ENCODE measurements at regions not wholly inside any gene's neighbourhood (a gene's known extent, or its start where the extent isn't known, plus 50 kb on each side); places are given as distances from the start of the nearest gene placed in this dataset.

GRCh38 chr6:40299681-40300080, 287.5 kb downstream of the LRFN2 start:
- Mint-ChIP-seq H3K4me1 (peaks cover 0 to 7% (median 0%) of the 10 kb centered on the region in 7 donors), H3K4me3 (no peak overlapping the region), H3K9me3 (peaks cover 0 to 34% (median 5%) of the 10 kb centered on the region in 11 donors), H3K27ac (no peak overlapping the region), H3K36me3 (peaks cover 0 to 5% (median 0%) of the 10 kb centered on the region in 5 donors), H3K27me3 (peaks cover 3 to 28% (median 10%) of the 10 kb centered on the region in 5 donors)
- H3K27ac ChIP-seq (ENCODE audit: low read depth, low read length) = no peak overlapping the region
- ChIA-PET CTCF (no interaction called here), POLR2A (no interaction called here)
- H3K9me3 ChIP-seq (ENCODE audit: control insufficient read depth in 2 of 3, low read length in 3 of 3) = no peaks in the 10 kb centered on the region
- H3K4me1 ChIP-seq (ENCODE audit: control insufficient read depth in 2 of 2, insufficient read depth in 2 of 2, low read length in 2 of 2) = no peaks in the 10 kb centered on the region
- H3K27me3 ChIP-seq (ENCODE audit: control insufficient read depth in 2 of 2, insufficient read depth in 2 of 2, low read length in 2 of 2) = no peaks in the 10 kb centered on the region
- intact Hi-C loops (cut with micrococcal nuclease) = loop anchor here in 1 of 2 donors (10.0 kb wide), 1 partner anchor 315 kb away; no protein-coding TSS in a partner anchor
- no peaks in the 10 kb centered on the region for H3K36me3 ChIP-seq (ENCODE audit: control insufficient read depth in 2 of 3, insufficient read depth in 3 of 3, low read length in 3 of 3)
- no peak overlapping the region for H3K4me3 ChIP-seq (ENCODE audit: low read length)
- DNase-seq (no peak), ATAC-seq (no peak)

- intact Hi-C loops (cut with micrococcal nuclease) = no loop called here
- POLR2A ChIA-PET = no interaction called here
Measured at GRCh38 chr6:40298207-40298606, 289.0 kb downstream of the LRFN2 start.

DNA sequence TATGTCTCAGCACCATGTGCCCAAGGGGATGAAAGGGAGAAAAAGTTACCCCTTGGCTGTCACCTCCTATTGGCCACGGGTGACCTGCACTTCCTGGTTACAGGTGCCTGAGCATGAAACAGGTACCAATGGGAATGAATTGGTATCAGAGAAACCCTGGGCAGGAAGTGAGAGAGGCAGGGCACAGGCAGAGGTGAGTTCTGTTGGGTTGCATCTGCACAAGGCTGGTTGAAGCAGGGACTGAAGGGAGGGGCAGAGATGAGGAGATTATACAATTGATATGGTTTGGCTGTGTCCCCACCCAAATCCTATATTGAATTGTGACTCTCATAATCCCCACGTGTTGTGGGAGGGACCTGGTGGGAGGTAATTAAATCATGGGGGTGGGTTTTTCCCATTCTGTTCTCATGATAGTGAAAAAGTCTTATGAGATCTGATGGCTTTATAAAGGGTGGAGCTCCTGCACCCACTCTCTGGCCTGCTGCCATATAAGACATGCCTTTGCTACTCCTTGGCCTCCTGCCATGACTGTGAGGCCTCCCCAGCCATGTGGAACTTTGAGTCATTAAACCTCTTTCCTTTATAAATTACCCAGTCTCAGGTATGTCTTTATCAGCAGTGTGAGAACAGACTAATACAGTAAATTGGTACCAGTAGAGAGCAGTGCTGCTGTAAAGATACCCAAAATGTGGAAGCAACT, 291.8 kb downstream of the LRFN2 start:
- CTCF ChIA-PET = no interaction called here
- no peak for DNase-seq
- Histone ChIP-seq H3K4me1 (ENCODE audit: control insufficient read depth in 2 of 2, insufficient read depth in 2 of 2, low read length in 2 of 2) (no peaks in the 10 kb centered on the region), H3K4me3 (ENCODE audit: low read length) (no peak overlapping the region), H3K36me3 (ENCODE audit: control insufficient read depth in 2 of 3, insufficient read depth in 3 of 3, low read length in 3 of 3) (no peaks in the 10 kb centered on the region), H3K27me3 (ENCODE audit: control insufficient read depth in 2 of 2, insufficient read depth in 2 of 2, low read length in 2 of 2) (no peaks in the 10 kb centered on the region), H3K9me3 (ENCODE audit: control insufficient read depth in 2 of 3, low read length in 3 of 3) (no peaks in the 10 kb centered on the region), H3K27ac (ENCODE audit: low read depth, low read length) (no peak overlapping the region)
- Mint-ChIP-seq H3K4me1 (peaks cover 0 to 4% (median 0%) of the 10 kb centered on the region in 7 donors), H3K36me3 (peaks cover 0 to 6% (median 0%) of the 10 kb centered on the region in 5 donors), H3K27ac (no peak overlapping the region), H3K27me3 (peaks cover 3 to 51% (median 16%) of the 10 kb centered on the region in 5 donors), H3K9me3 (peaks cover 0 to 33% (median 5%) of the 10 kb centered on the region in 11 donors), H3K4me3 (no peak overlapping the region)
- ATAC-seq = no peak
- POLR2A ChIA-PET = no interaction called here
- intact Hi-C loops (cut with micrococcal nuclease) = no loop called here

More at GRCh38 chr6:40298207-40298606, 289.0 kb downstream of the LRFN2 start:
- Mint-ChIP-seq H3K27me3 (peaks cover 0 to 31% (median 15%) of the 10 kb centered on the region in 5 donors), H3K27ac (no peak overlapping the region), H3K36me3 (peaks cover 0 to 6% (median 0%) of the 10 kb centered on the region in 5 donors), H3K4me3 (no peak overlapping the region), H3K9me3 (peaks cover 0 to 33% (median 5%) of the 10 kb centered on the region in 11 donors), H3K4me1 (peaks cover 0 to 4% (median 0%) of the 10 kb centered on the region in 7 donors)
- Histone ChIP-seq H3K9me3 (ENCODE audit: control insufficient read depth in 2 of 3, low read length in 3 of 3) (no peaks in the 10 kb centered on the region), H3K27ac (ENCODE audit: low read depth, low read length) (no peak overlapping the region), H3K4me3 (ENCODE audit: low read length) (no peak overlapping the region), H3K36me3 (ENCODE audit: control insufficient read depth in 2 of 3, insufficient read depth in 3 of 3, low read length in 3 of 3) (no peaks in the 10 kb centered on the region), H3K4me1 (ENCODE audit: control insufficient read depth in 2 of 2, insufficient read depth in 2 of 2, low read length in 2 of 2) (no peaks in the 10 kb centered on the region), H3K27me3 (ENCODE audit: control insufficient read depth in 2 of 2, insufficient read depth in 2 of 2, low read length in 2 of 2) (no peaks in the 10 kb centered on the region)
- CTCF ChIA-PET = no interaction called here
- DNase-seq (no peak), ATAC-seq (no peak)

- Histone ChIP-seq H3K36me3 (ENCODE audit: control insufficient read depth in 2 of 3, insufficient read depth in 3 of 3, low read length in 3 of 3) (no peaks in the 10 kb centered on the region), H3K27ac (ENCODE audit: low read depth, low read length) (no peak overlapping the region), H3K27me3 (ENCODE audit: control insufficient read depth in 2 of 2, insufficient read depth in 2 of 2, low read length in 2 of 2) (no peaks in the 10 kb centered on the region), H3K9me3 (ENCODE audit: control insufficient read depth in 2 of 3, low read length in 3 of 3) (no peaks in the 10 kb centered on the region), H3K4me3 (ENCODE audit: low read length) (no peak overlapping the region), H3K4me1 (ENCODE audit: control insufficient read depth in 2 of 2, insufficient read depth in 2 of 2, low read length in 2 of 2) (no peaks in the 10 kb centered on the region)
- Mint-ChIP-seq H3K9me3 (peaks cover 0 to 23% (median 3%) of the 10 kb centered on the region in 11 donors), H3K4me1 (peaks cover 0 to 4% (median 0%) of the 10 kb centered on the region in 7 donors), H3K4me3 (no peak overlapping the region), H3K36me3 (peaks cover 0 to 6% (median 0%) of the 10 kb centered on the region in 5 donors), H3K27me3 (peaks cover 3 to 49% (median 23%) of the 10 kb centered on the region in 5 donors), H3K27ac (no peak overlapping the region)
- ChIA-PET CTCF (no interaction called here), POLR2A (no interaction called here)
- ATAC-seq (no peak), DNase-seq (no peak)
- intact Hi-C loops (cut with micrococcal nuclease) = no loop called here
Measured at GRCh38 chr6:40293460-40294185, 293.5 kb downstream of the LRFN2 start.

DNA sequence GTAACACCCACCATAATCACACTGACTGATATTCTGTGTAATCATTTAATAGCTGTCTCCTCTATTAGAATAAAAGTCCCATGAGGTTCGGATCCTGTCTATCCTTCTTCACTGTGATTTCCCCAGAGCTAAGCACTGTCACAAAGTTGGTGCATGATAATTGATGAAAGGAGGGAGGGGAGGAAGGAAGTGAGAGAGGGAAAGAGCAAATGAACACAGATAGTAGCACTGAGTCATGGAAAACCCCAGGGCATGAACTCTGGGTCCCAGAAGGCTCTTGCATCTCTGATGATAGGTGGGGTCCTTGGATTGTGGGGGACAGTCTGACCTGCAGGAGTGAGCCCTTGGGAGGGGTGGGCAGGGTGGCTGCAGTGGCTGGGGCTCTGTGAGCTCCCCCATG, 294.1 kb downstream of the LRFN2 start:
- ATAC-seq (no peak), DNase-seq (no peak)
- H3K27ac ChIP-seq (ENCODE audit: low read depth, low read length) = no peak overlapping the region
- Mint-ChIP-seq H3K27ac (no peak overlapping the region), H3K4me3 (no peak overlapping the region), H3K9me3 (peaks cover 0 to 18% (median 3%) of the 10 kb centered on the region in 11 donors), H3K27me3 (peaks cover 8 to 44% (median 18%) of the 10 kb centered on the region in 5 donors), H3K36me3 (peaks cover 0 to 6% (median 0%) of the 10 kb centered on the region in 5 donors), H3K4me1 (peaks cover 0 to 4% (median 0%) of the 10 kb centered on the region in 7 donors)
- POLR2A ChIA-PET = no interaction called here
- no peaks in the 10 kb centered on the region for H3K36me3 ChIP-seq (ENCODE audit: control insufficient read depth in 2 of 3, insufficient read depth in 3 of 3, low read length in 3 of 3)
- intact Hi-C loops (cut with micrococcal nuclease) = no loop called here
- H3K9me3 ChIP-seq (ENCODE audit: control insufficient read depth in 2 of 3, low read length in 3 of 3) = no peaks in the 10 kb centered on the region
- no peaks in the 10 kb centered on the region for H3K4me1 ChIP-seq (ENCODE audit: control insufficient read depth in 2 of 2, insufficient read depth in 2 of 2, low read length in 2 of 2)
- H3K4me3 ChIP-seq (ENCODE audit: low read length) = no peak overlapping the region
- CTCF ChIA-PET = no interaction called here
- H3K27me3 ChIP-seq (ENCODE audit: control insufficient read depth in 2 of 2, insufficient read depth in 2 of 2, low read length in 2 of 2) = no peaks in the 10 kb centered on the region

- peaks cover 0 to 2% of the 10 kb centered on the region in 2 donors for H3K27me3 ChIP-seq (ENCODE audit: control insufficient read depth in 2 of 2, insufficient read depth in 2 of 2, low read length in 2 of 2)
- H3K27ac Mint-ChIP-seq = no peak overlapping the region
- H3K36me3 Mint-ChIP-seq = peaks cover 0 to 6% (median 0%) of the 10 kb centered on the region in 5 donors
- peaks cover 0 to 11% (median 0%) of the 10 kb centered on the region in 11 donors for H3K9me3 Mint-ChIP-seq
- ChIA-PET CTCF (no interaction called here), POLR2A (no interaction called here)
- H3K9me3 ChIP-seq (ENCODE audit: control insufficient read depth in 2 of 3, low read length in 3 of 3) = no peaks in the 10 kb centered on the region
- H3K4me1 Mint-ChIP-seq = peaks cover 0 to 5% (median 0%) of the 10 kb centered on the region in 7 donors
- no peak overlapping the region for H3K27ac ChIP-seq (ENCODE audit: low read depth, low read length)
- no peak for ATAC-seq
- H3K27me3 Mint-ChIP-seq = peaks cover 27 to 54% (median 34%) of the 10 kb centered on the region in 5 donors
- no peaks in the 10 kb centered on the region for H3K36me3 ChIP-seq (ENCODE audit: control insufficient read depth in 2 of 3, insufficient read depth in 3 of 3, low read length in 3 of 3)
- intact Hi-C loops (cut with micrococcal nuclease) = no loop called here
- no peaks in the 10 kb centered on the region for H3K4me1 ChIP-seq (ENCODE audit: control insufficient read depth in 2 of 2, insufficient read depth in 2 of 2, low read length in 2 of 2)
- H3K4me3 ChIP-seq (ENCODE audit: low read length) = no peak overlapping the region
- DNase-seq = no peak
- no peak overlapping the region for H3K4me3 Mint-ChIP-seq
Measured at GRCh38 chr6:40290816-40291215, 296.3 kb downstream of the LRFN2 start.
